HG03159 (cell line): ENCODE measurements at regions not wholly inside any gene's neighbourhood (a gene's known extent, or its start where the extent isn't known, plus 50 kb on each side); places are given as distances from the start of the nearest gene placed in this dataset.
"Not testable (repeated sequence)": the region's sequence is repeated elsewhere in the genome, so short reads cannot be mapped to it uniquely, and the experiment has no call there.

Experiments used
- ATAC-seq: cut with Tn5 transposase; IDR thresholded peaks from one replicate; pipeline ENCODE4 v1.9.1; 2021; ENCODE audit warnings: mild to moderate bottlenecking, moderate library complexity; ENCODE audit not compliant: unreplicated experiment

DNA sequence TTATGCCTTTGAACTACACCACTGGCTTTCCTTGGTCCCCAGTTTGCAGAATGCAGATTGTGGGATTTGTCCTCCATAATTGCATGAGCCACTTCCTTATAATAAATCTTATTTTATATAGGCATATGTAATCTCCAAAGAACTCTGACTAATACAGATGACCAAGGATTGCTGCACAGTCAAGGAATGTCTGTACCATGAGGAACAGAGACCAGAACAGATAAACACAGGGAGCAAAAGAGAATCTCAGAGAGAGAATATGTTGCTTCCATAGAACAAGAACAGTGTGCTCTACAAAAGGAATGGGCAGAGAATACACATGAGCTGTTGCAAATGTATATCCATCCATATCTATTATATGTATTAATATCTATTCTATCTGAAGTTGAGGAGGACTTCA, 111.1 kb downstream of the ADRA2C start:
- ATAC-seq, result no peak

DNA sequence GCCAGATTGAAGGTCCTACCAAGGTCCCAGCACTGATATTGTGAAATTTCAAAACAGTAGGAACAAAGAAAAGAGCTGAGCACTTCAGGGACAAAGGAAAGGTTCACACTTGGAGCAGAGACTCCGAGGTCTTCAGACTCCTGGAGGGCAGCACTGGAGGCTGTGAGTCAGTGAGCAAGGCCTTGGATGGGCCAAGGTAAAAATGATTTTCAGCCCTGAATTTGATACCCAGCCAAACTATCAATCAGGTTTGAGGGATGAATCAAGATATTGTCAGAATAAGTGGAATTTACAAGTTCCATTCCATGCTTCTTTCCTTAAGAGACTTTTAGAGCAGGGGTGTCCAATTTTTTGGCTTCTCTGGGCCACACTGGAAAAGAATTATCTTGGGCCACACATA, 111.7 kb downstream of the ADRA2C start:
- no peak for ATAC-seq

DNA sequence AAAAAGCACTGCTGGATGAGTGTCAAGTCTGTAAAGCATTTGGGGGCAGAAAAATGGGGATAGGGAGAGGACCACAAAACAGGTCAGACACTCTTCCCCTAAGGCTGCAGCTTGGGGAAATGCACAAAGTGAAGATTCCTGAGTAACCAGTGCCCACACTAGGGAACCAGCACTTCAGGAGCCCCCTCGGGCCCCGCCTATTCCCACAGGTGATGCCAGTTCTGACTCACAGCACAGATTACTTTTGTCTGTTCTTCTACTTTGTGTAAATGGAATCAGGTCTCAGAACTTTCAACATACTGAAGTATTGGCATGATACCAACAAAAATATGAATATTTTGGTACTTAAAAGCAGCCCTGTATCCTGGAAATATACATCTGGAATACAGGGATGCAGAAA, 112.5 kb downstream of the ADRA2C start:
- no peak for ATAC-seq

DNA sequence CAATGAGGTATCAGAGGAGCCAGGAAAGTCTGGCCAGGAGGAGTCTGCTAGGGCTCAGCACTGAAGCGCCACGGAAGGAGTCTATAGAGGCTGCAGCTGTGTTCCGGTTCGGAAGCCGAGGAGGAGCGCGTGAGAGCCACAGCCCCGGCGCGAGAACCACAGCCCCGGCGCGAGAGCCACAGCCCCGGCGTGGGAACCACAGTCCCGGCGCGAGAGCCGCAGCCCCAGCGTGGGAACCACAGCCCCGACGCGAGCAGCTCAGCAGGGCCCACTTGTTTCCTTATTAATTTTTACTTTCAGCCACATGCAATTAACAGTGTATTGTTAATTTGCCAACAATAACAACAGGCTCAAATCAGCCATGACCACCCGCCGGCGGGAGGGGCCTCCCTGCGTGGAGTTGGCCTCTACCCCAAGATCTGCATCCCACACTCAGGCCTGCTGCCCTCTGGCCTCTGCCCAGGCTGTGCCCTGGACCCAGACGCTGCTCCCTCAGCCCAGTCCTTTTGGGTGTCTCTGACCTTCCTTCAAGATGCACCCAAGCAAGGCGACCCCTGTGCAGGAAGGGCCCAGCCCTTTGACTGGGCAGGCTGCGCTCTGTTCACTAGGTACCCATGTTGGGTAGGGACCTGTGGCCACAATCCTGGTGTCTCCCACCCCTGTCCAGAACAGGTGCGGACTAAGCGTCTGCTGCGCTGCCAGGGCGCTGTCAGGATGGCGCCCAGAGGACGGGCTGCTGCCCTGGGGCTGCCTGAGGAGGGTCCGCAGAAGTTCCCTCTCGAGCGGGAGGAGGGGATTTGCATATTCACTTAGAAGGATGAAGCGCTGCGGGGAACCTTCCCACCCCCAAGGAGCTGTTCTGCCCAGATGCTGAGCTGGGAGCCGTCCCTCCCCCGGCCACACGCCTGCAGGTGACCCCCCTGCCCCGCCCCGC, 113.8 kb downstream of the ADRA2C start:
- no peak for ATAC-seq

DNA sequence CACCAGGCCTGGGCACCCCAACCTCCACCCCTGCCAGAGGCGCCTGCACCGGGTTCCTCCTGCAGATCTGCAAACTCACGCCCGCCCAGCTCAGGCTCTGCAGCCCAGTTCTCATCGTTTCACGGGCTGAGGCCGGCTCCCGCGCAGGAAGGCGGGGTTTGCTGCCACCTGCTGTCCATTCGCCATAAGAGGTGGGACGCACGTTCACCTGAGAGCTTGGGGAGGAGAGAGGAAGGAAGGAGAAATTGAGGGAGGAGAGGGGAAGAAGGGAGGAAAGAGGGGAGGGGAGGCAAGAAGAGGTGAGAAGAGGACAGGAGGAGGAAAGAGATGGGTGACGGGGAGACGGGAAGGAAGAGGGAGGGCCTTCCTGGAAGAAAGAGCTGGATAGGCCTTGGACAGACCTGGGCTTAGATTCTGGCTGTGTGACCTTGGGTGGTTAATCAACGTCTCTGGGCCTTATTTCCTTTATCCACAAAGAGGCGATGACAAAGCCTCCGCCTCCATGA, 114.5 kb downstream of the ADRA2C start:
- no peak for ATAC-seq

DNA sequence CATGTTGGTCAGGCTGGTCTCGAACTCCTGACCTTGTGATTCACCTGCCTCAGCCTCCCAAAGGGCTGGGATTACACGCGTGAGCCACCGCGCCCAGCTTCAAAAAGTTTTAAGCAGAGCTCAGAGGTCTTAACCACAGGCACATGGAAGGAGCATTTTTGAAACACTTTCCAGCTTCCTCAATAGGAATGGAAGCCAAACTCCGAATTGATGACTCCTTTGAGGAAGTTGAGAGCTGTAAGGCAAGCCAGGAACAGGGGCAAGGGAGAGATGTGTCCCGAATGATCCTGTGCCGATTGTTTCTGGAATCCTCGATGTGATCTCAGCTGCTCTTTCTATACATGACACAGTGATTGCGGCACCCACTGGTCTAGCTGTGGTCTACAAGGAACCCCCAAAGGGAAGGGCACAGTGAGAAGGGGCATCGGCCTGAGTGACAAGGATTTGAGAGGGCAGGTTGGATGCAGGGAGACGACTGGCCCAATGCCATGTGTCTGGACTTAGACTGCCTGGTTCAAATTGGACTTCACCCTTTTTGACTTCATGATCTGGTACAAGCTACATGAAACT, 116.2 kb downstream of the ADRA2C start:
- not testable (repeated sequence) for ATAC-seq

DNA sequence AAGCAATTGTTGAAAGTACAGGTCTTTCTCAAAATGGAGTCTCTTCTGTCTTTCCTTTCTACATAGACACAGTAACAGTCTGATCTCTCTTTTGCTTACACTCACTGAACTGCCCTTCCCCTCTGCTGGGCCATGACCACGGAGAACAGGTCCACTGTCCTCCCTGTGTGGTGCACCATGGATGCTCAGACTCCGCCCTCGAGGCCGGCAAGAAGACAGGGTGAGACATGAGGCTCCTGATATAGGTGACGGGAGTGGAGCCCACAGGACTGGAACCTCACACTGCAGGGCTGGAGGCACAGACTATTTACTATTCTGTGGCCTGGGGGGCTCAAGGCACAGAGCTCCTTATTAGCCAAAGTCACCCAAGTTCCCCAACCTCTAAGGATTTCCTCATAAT, 118.1 kb downstream of the ADRA2C start:
- ATAC-seq, result not testable (repeated sequence)

DNA sequence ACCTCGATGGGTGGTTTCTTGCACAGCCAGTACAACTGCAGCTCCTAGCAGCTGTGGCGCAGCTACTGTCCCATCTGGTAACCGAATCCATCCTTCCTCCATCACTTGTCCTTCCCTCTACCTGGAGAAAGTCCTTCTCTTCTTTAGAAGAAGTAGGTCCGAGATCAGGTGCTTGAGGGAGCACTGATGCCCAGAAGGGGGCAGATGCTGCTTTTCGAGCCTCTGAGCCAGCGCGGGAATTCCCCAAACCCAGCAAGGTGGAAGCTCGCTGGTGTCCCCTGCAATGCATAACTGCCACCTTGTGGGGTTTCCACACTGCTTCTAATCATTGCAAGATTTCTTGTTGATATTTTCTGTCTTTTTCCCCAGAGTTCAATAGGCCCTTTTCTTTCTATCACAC, 127.4 kb downstream of the ADRA2C start:
- not testable (repeated sequence) for ATAC-seq

DNA sequence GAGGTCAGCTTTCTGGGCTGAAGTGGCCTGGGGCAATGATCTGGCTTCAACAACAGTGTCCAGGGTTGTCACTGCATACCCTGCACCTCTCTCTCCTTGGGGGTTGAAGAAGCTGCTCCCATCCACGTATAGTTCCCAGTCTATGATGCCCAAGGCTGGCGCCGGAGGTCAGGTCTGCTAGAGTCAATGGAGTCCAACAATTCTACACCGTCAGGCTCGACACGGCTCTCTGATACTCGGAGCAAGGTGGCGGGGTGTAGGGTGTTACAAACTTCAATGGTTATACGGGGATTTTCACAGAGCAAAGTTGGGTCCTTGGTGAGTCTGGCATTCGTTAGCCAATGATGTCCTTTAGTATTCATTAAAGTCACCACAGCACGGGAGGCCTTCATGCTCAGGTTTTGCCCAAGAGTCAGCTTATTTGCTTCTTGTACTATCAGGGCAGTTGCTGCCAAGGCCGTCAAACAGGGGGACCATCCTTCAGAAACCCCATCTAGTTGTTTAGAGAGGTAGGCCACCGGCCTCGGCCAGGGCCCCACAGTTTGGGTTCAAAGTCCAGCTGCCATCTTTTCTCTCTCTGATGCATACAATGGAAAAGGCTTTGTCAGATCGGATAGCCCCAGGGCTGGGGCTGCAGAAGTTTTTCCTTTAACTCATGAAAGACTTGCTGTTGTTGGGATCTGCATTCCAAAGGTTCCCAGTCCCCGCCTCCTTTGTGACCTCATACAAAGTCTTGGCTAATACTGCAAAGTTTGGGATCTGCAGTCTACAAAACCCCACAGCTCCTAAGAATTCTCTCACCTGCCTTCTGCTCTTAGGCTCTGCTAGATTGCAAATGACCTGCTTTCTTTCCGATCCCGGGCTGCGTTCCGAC, 128.1 kb downstream of the ADRA2C start:
- not testable (repeated sequence) for ATAC-seq

DNA sequence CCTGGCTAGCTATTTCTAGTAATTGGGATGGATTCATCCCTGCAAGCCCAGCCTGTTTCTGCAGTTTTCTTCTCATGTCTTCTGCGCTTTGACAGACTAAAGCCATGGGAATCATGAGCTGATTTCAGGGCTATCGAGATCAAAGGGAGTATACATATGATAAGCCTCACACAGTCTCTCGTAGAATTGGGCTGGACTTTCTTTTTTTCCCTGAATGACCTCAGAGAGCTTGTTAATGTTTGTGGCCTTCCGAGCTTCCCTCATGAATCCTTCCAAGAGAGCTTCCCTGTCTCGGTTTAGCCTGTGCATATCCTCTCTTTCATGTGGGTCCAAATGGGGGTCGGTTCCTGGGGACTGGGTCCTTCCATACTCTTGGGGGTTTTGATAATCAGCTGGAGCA, 130.3 kb downstream of the ADRA2C start:
- ATAC-seq, result no peak

DNA sequence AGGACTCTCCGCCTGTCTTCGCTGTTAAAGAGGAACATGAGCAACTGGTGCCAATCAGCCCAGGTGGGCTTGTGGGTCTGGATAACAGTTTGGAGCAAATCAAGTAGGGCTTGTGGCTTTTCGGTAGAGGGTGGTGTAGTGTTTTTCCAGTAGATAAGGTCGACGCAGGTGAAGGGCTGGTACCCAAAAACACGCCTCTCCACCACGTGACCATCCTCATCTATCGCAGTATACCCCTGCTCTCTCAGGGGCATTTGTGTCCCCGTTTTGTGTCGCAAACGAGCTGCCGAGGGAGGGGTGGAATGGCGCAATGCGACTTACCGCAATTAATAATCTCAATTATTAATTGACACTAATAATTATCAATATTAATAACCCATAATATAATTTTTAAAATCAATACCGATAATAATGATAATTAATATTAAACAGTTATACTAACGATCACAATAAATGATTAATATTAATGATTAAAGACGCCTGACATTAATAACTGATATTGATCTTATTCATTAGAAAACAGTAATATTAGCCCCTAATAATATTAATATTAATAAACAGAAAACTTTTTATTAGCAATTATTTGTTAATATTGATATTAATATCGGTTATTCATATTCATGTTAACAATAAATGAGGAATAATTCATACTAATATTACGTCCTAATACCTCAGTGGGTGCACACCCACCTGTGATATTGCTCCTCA, 130.8 kb downstream of the ADRA2C start:
- ATAC-seq, result not testable (repeated sequence)

DNA sequence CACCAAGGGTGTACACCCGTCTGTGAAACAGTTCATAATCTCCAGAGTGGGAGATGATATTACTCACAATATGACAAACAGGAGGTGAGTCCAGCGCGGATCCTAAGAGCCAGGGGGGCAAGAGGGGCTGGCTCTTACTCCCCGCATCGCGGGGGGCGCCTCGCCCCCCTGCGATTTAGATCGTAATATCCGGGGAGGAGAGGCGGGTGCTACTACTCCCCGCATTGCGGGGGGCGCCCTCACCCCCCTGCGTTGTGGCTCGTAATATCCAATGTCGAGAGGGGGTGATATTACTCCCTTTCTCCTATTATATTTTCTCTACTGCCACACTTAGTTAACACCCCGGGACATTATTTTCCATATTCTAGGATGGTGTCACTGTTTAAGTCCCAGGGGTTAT, 131.9 kb downstream of the ADRA2C start:
- no peak for ATAC-seq

DNA sequence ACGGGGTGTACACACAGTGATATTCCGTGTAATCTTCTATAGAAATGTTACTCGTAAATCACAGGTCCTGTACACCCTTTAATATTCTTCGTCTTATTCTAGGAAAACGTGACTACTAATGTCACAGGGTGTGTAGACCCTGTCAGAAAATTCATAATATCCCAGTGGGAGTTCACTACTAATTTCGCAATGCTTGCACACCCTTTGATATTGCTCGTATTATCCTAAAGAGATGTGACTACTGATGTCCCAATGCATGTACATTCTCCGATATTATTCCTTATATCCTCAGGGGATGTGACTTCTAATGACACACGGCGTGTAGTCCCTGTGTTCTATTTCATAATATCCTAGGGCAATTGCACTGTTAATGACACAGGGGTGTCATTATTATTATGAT, 132.7 kb downstream of the ADRA2C start:
- ATAC-seq, result not testable (repeated sequence)

DNA sequence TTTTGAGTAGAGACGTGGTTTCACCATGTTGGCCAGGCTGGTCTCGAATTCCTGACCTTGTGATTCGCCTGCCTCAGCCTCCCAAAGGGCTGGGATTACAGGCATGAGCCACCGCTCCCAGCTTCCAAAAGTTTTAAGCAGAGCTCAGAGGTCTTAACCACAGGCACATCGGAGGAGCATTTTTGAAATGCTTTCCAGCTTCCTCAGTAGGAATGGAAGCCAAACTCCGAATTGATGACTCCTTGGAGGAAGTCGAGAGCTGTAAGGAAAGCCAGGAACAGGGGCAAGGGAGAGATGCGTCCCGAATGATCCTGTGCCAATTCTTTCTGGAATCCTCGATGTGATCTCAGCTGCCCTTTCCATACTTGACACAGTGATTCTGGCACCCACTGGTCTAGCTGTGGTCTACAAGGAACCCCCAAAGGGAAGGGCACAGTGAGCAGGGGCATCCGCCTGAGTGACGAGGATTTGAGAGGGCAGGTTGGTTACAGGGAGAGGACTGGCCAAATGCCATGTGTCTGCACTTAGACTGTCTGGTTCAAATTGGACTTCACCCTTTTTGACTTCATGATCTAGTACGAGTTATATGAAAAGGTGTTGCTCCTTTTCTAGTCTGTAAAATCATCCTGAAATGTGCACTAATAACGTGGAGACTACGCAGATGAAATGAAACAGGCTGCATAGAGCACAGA, 138.2 kb downstream of the ADRA2C start:
- ATAC-seq, result not testable (repeated sequence)

DNA sequence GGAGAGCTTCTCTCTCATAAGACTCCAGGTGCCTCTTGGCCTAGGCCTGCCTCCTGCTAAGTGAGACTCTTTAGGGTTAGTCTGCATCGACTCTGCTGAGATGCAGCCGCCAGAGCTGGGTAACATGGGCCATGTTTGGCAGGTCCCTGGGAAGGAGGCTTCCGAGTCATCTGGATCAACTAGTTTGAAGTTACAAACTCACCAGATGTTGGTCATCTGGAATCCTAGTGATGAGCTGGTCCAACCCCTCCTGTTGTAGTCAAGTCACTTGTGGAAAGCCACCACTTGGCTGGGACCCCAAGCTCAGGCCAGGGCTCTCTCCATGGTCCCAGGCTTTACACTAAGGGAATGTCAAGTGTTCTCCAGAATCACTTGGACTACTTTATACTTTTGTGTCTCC, 143.4 kb downstream of the ADRA2C start:
- ATAC-seq, result not testable (repeated sequence)

DNA sequence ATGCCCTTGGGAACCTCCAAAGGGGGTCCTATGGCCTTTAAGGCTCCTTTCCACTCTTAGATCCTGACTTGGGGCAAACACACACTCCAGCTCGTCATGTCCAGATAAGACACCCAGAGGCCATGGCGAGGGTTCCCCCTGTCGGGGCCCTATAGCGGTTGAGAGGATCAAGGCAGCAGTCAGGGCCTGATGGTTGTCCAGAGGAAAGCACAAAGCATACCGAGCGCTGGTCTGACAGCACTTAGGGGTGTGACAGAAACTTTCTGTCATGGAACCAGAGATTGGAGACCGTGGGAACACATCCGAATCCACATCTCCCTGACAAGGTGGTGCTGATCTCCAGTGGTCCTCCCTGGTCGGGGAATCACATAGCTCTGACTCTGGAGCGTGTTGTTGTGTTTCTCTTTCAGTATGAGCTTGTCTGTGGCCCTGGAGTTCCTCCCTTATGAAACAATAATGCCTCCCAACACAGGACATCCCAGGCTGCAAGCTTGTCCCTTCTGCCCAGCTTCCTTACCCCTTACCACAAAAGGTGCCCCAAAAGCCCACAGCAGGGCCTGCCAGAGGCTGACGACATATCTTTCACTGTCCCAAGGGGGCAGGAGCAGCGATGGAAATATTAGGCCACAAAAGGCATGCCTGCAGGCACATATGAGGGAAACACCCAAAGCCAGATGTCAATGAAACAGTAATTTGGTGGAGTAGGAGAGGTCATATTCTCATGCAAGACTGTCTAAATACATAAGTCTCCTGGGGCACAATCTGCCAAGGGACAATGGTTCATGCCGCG, 144.2 kb downstream of the ADRA2C start:
- ATAC-seq, result not testable (repeated sequence)

DNA sequence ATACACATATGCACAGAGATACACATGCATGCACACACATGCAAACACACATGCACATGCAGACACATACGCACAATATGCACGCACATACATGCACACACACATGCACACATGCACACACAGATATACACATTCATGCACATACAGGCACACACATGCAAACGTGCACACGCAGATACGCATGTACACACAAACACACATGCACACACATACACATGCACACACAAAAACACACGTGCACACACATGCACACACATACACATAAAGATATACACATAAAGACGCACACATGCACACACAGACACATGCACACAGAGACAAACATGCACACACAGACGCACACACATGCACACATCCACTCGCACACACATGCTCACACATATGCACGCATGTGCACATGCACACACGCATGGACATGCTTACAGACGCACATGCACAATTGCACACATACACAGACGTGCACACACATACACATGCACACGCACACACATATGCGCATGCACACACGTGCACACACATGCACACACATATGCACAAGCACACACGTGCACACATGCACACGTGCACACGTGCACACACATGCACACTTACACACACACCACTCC, 145.2 kb downstream of the ADRA2C start:
- ATAC-seq, result no peak

DNA sequence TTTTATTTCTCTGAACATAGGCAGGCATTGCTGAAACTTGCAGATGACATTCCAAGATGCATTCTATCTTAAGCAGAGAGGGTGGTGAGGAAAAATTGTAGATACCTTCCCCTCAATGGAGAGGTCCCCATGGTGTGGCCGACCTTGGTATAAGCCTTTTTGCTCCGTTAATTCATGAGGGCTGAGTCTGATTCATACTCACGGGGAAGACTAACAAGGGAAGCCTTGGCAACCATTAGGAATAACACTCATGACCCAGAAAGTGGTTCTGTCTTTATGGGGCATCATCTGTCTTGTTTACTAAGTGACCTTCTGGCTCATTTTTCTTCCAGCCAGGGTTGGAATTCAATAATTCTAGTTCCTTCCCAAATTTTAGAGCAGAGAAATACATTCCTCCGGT, 148.3 kb downstream of the ADRA2C start:
- not testable (repeated sequence) for ATAC-seq

DNA sequence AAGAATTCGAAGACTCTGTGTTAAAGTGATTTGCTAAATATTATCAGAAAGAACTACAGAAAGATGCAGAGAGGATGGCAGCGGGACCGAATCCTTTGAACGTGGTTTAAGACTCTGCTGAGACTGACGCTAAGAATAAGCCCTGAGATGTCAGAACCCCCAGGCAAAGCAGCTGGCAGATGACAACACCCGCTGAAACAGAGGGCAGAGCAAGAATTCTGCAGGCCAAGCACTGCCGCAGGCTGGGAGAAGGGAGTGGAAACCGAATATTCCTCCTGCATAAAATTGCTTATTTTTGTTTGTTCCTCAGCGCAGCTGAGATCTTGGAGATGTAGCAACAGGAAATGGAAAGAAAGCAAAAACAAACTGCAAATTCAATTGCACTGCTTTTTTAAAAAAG, 153.3 kb downstream of the ADRA2C start:
- ATAC-seq, result not testable (repeated sequence)
